SK-N-SH (cell line): ENCODE measurements at regions not wholly inside any gene's neighbourhood (a gene's known extent, or its start where the extent isn't known, plus 50 kb on each side); places are given as distances from the start of the nearest gene placed in this dataset.

Experiments used
- CTCF ChIA-PET: fragments of 300-600, 350-600 bp; formaldehyde crosslinking; extraction: SDS; loops from one replicate; lab custom pipeline; 2021; lab: Yijun Ruan, JAX
- POLR2A ChIA-PET: fragments of 350-600 bp; sonication (Branson Sonifier 250); formaldehyde crosslinking; extraction: SDS; loops from one replicate; lab custom pipeline; 2020; ENCODE audit warnings: antibody characterized with exemption, inconsistent platforms; lab: Yijun Ruan, JAX
- DNase-seq: peaks from one replicate; pipeline ENCODE4 v3.0.0; 2012
- H2AFZ ChIP-seq: fragments of 200-600 bp; sonication (generic); 2 replicates; pipeline ENCODE4 v1.8.1; 2016; ENCODE audit warnings: antibody characterized with exemption, mild to moderate bottlenecking, low read depth
- H3F3A ChIP-seq: fragments of 200-600 bp; sonication (generic); replicated peaks from 2 replicates; pipeline ENCODE3; 2016; ENCODE audit warnings: antibody characterized with exemption, mild to moderate bottlenecking; ENCODE audit not compliant: insufficient read depth
- H3K27ac ChIP-seq, 2 experiments: fragments of 200-500 bp in 1 of 2; fragments of 200-600 bp in 1 of 2; sonication (Bioruptor generic) in 1 of 2; sonication (generic), shearing (Covaris generic) in 1 of 2; 2 replicates each; pipeline versions ENCODE4 v1.5.1 to v1.6.1; 2014 to 2016; ENCODE audit warnings: low read depth in 2 of 2, inconsistent platforms in 1 of 2, low read length in 1 of 2, mild to moderate bottlenecking in 1 of 2, mixed read lengths in 1 of 2
- H3K27me3 ChIP-seq: fragments of 200-600 bp; sonication (generic), shearing (Covaris generic); 2 replicates; pipeline ENCODE4 v1.6.1; 2016; ENCODE audit warnings: mixed run types; ENCODE audit not compliant: insufficient read depth
- H3K36me3 ChIP-seq, 2 experiments: fragments of 200-500 bp in 1 of 2; fragments of 200-600 bp in 1 of 2; sonication (Bioruptor generic) in 1 of 2; sonication (generic) in 1 of 2; replicated peaks in 1 of 2; 2 replicates each; pipeline versions ENCODE3 to v1.5.1; 2014 to 2016; ENCODE audit warnings: low read length in 1 of 2, mild to moderate bottlenecking in 1 of 2; ENCODE audit not compliant: insufficient read depth in 2 of 2, control insufficient read depth in 1 of 2
- H3K4me1 ChIP-seq, 2 experiments: fragments of 200-500 bp in 1 of 2; fragments of 200-600 bp in 1 of 2; sonication (Bioruptor generic) in 1 of 2; sonication (generic), shearing (Covaris generic) in 1 of 2; 2 replicates each; pipeline versions ENCODE4 v1.5.1 to v1.6.1; 2014 to 2016; ENCODE audit warnings: low read depth in 1 of 2, low read length in 1 of 2, mixed run types in 1 of 2; ENCODE audit not compliant: insufficient read depth in 2 of 2, control insufficient read depth in 1 of 2
- H3K4me2 ChIP-seq: fragments of 200-600 bp; sonication (generic), shearing (Covaris generic); 2 replicates; pipeline ENCODE4 v1.6.1; 2017; ENCODE audit warnings: mixed run types
- H3K4me3 ChIP-seq, 2 experiments: fragments of 200-500 bp in 1 of 2; fragments of 200-600 bp in 1 of 2; sonication (Bioruptor generic) in 1 of 2; sonication (generic), shearing (Covaris generic) in 1 of 2; 2 replicates each; pipeline versions ENCODE4 v1.5.1 to v1.8.1; 2014 to 2016; ENCODE audit warnings: low read depth in 2 of 2, inconsistent platforms in 1 of 2, low read length in 1 of 2, mild to moderate bottlenecking in 1 of 2, mixed read lengths in 1 of 2, moderate library complexity in 1 of 2
- H3K79me2 ChIP-seq: fragments of 200-600 bp; sonication (generic); 2 replicates; pipeline ENCODE4 v1.8.1; 2017; ENCODE audit warnings: mild to moderate bottlenecking; ENCODE audit not compliant: insufficient read depth
- H3K9ac ChIP-seq: fragments of 200-600 bp; sonication (generic); 2 replicates; pipeline ENCODE4 v1.6.1; 2017; ENCODE audit warnings: mixed run types
- H3K9me2 ChIP-seq: fragments of 200-600 bp; sonication (generic); 2 replicates; pipeline ENCODE4 v1.6.1; 2017; ENCODE audit warnings: mixed run types
- H3K9me3 ChIP-seq: fragments of 200-600 bp; sonication (generic); 2 replicates; pipeline ENCODE4 v1.6.1; 2017; ENCODE audit warnings: mixed run types, mild to moderate bottlenecking, moderate library complexity
- H4K20me1 ChIP-seq: fragments of 200-600 bp; sonication (generic); 2 replicates; pipeline ENCODE4 v1.6.1; 2017; ENCODE audit warnings: mild to moderate bottlenecking, mixed run types; ENCODE audit not compliant: insufficient read depth
- CHD2 ChIP-seq: fragments of 150-350 bp; IDR thresholded peaks from 2 replicates; pipeline ENCODE4 v1.6.1; 2018; ENCODE audit warnings: low read length; ENCODE audit not compliant: partially characterized antibody
- ELF1 ChIP-seq: IDR thresholded peaks from 2 replicates; pipeline ENCODE4 v1.4.0; 2012
- EP300 ChIP-seq, 2 experiments: IDR thresholded peaks; 2 replicates each; pipeline versions ENCODE4 v1.4.0 to v1.6.1; 2012; ENCODE audit warnings: borderline replicate concordance in 1 of 2, low read depth in 1 of 2, low read length in 1 of 2
- EZH2phosphoT487 ChIP-seq: fragments of 200-600 bp; sonication (generic); IDR thresholded peaks from 2 replicates; pipeline ENCODE4 v1.6.1; 2017; ENCODE audit warnings: low read depth, mixed run types, mild to moderate bottlenecking, antibody characterized with exemption, moderate library complexity, borderline replicate concordance
- FOSL2 ChIP-seq: IDR thresholded peaks from 2 replicates; pipeline ENCODE4 v1.4.0; 2012; ENCODE audit warnings: low read depth, mild to moderate bottlenecking, moderate library complexity, borderline replicate concordance
- FOXJ3 ChIP-seq: sonication (generic); formaldehyde crosslinking; IDR thresholded peaks from 2 replicates; pipeline ENCODE4 v1.5.1; 2020; ENCODE audit warnings: mild to moderate bottlenecking, missing genetic modification reagents
- GABPA ChIP-seq: IDR thresholded peaks from 2 replicates; pipeline ENCODE4 v1.4.0; 2012; ENCODE audit warnings: low read depth, mild to moderate bottlenecking
- JUND ChIP-seq: IDR thresholded peaks from 2 replicates; pipeline ENCODE4 v1.4.0; 2012
- MAX ChIP-seq: IDR thresholded peaks from 2 replicates; pipeline ENCODE4 v1.4.0; 2012; ENCODE audit warnings: low read depth
- NRF1 ChIP-seq: IDR thresholded peaks from 2 replicates; pipeline ENCODE4 v1.6.1; 2012; ENCODE audit warnings: low read depth, mild to moderate bottlenecking, low read length
- POLR2AphosphoS5 ChIP-seq: IDR thresholded peaks from 2 replicates; pipeline ENCODE4 v1.6.1; 2012; ENCODE audit warnings: low read depth, low read length
- RFX5 ChIP-seq: IDR thresholded peaks from 2 replicates; pipeline ENCODE4 v1.6.1; 2012; ENCODE audit warnings: mild to moderate bottlenecking, improper control_type of control experiment, low read length
- RXRA ChIP-seq: IDR thresholded peaks from 2 replicates; pipeline ENCODE4 v1.4.0; 2012; ENCODE audit warnings: low read depth, mild to moderate bottlenecking, borderline replicate concordance
- SIN3A ChIP-seq: IDR thresholded peaks from 2 replicates; pipeline ENCODE4 v1.6.1; 2012; ENCODE audit warnings: low read depth, mild to moderate bottlenecking, low read length, moderate library complexity, borderline replicate concordance
- SMC3 ChIP-seq: IDR thresholded peaks from 2 replicates; pipeline ENCODE4 v1.6.1; 2012; ENCODE audit warnings: low read depth, low read length, improper control_type of control experiment
- TAF1 ChIP-seq: IDR thresholded peaks from 2 replicates; pipeline ENCODE4 v1.6.1; 2012; ENCODE audit warnings: low read depth, mild to moderate bottlenecking, low read length, moderate library complexity, borderline replicate concordance
- TCF12 ChIP-seq: IDR thresholded peaks from 2 replicates; pipeline ENCODE4 v1.4.0; 2012
- ZBTB33 ChIP-seq: IDR thresholded peaks from 2 replicates; pipeline ENCODE4 v1.4.0; 2012; ENCODE audit warnings: low read depth, borderline replicate concordance
- WGBS: methylation state at CpG from one replicate; pipeline ENCODE4 v1.1.6; 2017; ENCODE audit warnings: low lambda C conversion rate; 5-methylcytosine and 5-hydroxymethylcytosine counted together
- TF ChIP-seq, protein P1 (sequence below): IDR thresholded peaks from 2 replicates; pipeline ENCODE4 v1.4.0; 2012; ENCODE audit warnings: low read depth, borderline replicate concordance

DNA sequence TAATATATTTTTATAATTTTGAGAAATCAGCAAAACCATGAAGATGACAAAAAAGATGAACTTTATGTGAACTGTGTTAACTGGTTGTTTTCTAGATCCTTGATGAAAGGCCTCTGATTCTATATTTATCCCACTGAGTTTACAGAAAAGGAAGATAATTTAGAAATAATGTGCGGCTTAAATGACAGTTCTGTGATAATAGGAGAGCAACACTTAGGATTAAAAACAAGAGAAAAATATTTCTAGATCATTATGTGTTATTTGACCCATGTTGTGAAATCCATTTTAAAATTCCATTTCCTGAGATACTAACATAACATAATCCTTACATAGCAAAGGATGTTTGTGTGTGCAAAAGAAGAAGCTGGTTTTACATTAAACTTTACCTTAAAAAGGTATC is 598.0 kb downstream of the DIPK2A start:
- WGBS = 4% methylated on average over 1 of the region's 1 CpG
- H4K20me1 ChIP-seq = no peaks in the 10 kb centered on the region
- no peak overlapping the region for H3K9ac ChIP-seq
- no peaks in the 10 kb centered on the region for H3K36me3 ChIP-seq
- POLR2A ChIA-PET = no interaction called here
- H3K27me3 ChIP-seq = no peaks in the 10 kb centered on the region
- H3K79me2 ChIP-seq = no peaks in the 10 kb centered on the region
- no peak for TF ChIP-seq RXRA
- no peak for TF ChIP-seq TAF1
- TF ChIP-seq POLR2AphosphoS5 = no peak
- TF ChIP-seq SIN3A = no peak
- no peak for TF ChIP-seq NRF1
- TF ChIP-seq GABPA = no peak
- no peak for TF ChIP-seq JUND
- TF ChIP-seq ELF1 = no peak
- no peak for TF ChIP-seq EZH2phosphoT487
- no peak for TF ChIP-seq CHD2
- no peak for TF ChIP-seq ZBTB33
- TF ChIP-seq, all 33 proteins: peak for 0
- Histone ChIP-seq H3K4me1 (no peaks in the 10 kb centered on the region), H3K9me3 (no peaks in the 10 kb centered on the region), H3K9me2 (no peaks in the 10 kb centered on the region), H2AFZ (no peak overlapping the region), H3K27ac (no peak overlapping the region), H3F3A (no peaks in the 10 kb centered on the region), H3K4me2 (no peak overlapping the region), H3K4me3 (no peak overlapping the region)
- no peak for DNase-seq
- CTCF ChIA-PET = no interaction called here

DNA sequence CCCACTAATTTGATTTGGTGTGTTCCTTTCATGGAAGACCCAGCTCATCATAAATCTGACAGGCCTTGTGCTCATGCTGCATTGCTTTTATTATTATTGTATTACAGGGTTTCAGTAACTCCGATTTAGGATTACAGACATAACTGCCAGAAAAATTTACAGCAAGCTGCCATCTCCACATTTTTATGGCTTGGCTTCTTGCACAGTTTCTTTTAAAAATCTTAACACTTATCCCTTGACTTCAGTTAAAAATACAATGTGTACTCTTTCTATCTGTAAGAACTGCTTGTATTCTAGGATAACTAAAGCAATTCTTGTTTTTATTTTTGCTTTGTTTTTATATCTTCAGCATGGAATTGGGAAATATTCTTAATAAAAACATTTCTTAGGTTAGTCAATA is 612.2 kb downstream of the DIPK2A start:
- no peak overlapping the region for H3K4me2 ChIP-seq

More for the DNA sequence above, 612.2 kb downstream of the DIPK2A start:
- H3K9me3 ChIP-seq = no peaks in the 10 kb centered on the region
- H3K36me3 ChIP-seq = no peaks in the 10 kb centered on the region
- H3F3A ChIP-seq = no peaks in the 10 kb centered on the region
- POLR2A ChIA-PET = no interaction called here
- no peak overlapping the region for H2AFZ ChIP-seq
- H3K27me3 ChIP-seq = no peaks in the 10 kb centered on the region
- H3K9ac ChIP-seq = no peak overlapping the region
- CTCF ChIA-PET = no interaction called here
- no peaks in the 10 kb centered on the region for H4K20me1 ChIP-seq
- 10% methylated on average over 1 of the region's 1 CpG for WGBS
- H3K27ac ChIP-seq = no peak overlapping the region
- no peak overlapping the region for H3K4me3 ChIP-seq
- no peak for DNase-seq
- TF ChIP-seq MAX = no peak
- TF ChIP-seq FOXJ3 = no peak
- no peak for TF ChIP-seq TCF12
- no peak for TF ChIP-seq FOSL2
- no peak for TF ChIP-seq EP300 (IDR thresholded peaks at IDR 0.05; ENCODE audit: borderline replicate concordance in 1 of 2, low read depth in 1 of 2, low read length in 1 of 2)
- TF ChIP-seq SMC3 = no peak
- TF ChIP-seq, protein P1, sequence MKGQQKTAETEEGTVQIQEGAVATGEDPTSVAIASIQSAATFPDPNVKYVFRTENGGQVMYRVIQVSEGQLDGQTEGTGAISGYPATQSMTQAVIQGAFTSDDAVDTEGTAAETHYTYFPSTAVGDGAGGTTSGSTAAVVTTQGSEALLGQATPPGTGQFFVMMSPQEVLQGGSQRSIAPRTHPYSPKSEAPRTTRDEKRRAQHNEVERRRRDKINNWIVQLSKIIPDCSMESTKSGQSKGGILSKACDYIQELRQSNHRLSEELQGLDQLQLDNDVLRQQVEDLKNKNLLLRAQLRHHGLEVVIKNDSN = no peak
- no peak for TF ChIP-seq RFX5
- no peak for TF ChIP-seq CHD2
- H3K79me2 ChIP-seq = no peaks in the 10 kb centered on the region
- H3K4me1 ChIP-seq = no peaks in the 10 kb centered on the region
- no peaks in the 10 kb centered on the region for H3K9me2 ChIP-seq
